Gastroesophageal sphincter (tissue), 3 donors: ENCODE measurements at regions not wholly inside any gene's neighbourhood (a gene's known extent, or its start where the extent isn't known, plus 50 kb on each side); places are given as distances from the start of the nearest gene placed in this dataset.

ENCODE experiments used
- EP300 ChIP-seq: sonication (generic); formaldehyde crosslinking; IDR thresholded peaks from one replicate; pipeline ENCODE4 v1.6.1; 2017; ENCODE audit warnings: antibody characterized with exemption, mild to moderate bottlenecking
- POLR2A ChIP-seq, 2 donors: fragments of 450-650 bp; IDR thresholded peaks; one replicate each; pipeline ENCODE4 v1.6.1; 2017; ENCODE audit warnings: antibody characterized with exemption in 2 of 2, mild to moderate bottlenecking in 2 of 2, moderate library complexity in 1 of 2
- TF ChIP-seq, protein P1 (sequence below), 4 experiments: fragments of 200-600 bp in 2 of 4; fragments of 450-650 bp in 2 of 4; sonication (generic) in 1 of 4; IDR thresholded peaks; one replicate each; pipeline ENCODE4 v1.5.1; 2017 to 2019; ENCODE audit warnings: antibody characterized with exemption in 4 of 4, mild to moderate bottlenecking in 2 of 4, moderate library complexity in 2 of 4

- TF ChIP-seq, protein P1, sequence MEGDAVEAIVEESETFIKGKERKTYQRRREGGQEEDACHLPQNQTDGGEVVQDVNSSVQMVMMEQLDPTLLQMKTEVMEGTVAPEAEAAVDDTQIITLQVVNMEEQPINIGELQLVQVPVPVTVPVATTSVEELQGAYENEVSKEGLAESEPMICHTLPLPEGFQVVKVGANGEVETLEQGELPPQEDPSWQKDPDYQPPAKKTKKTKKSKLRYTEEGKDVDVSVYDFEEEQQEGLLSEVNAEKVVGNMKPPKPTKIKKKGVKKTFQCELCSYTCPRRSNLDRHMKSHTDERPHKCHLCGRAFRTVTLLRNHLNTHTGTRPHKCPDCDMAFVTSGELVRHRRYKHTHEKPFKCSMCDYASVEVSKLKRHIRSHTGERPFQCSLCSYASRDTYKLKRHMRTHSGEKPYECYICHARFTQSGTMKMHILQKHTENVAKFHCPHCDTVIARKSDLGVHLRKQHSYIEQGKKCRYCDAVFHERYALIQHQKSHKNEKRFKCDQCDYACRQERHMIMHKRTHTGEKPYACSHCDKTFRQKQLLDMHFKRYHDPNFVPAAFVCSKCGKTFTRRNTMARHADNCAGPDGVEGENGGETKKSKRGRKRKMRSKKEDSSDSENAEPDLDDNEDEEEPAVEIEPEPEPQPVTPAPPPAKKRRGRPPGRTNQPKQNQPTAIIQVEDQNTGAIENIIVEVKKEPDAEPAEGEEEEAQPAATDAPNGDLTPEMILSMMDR (IDR thresholded peaks at IDR 0.05): no peak
- no peak for TF ChIP-seq EP300
- TF ChIP-seq POLR2A (IDR thresholded peaks at IDR 0.05): no peak
Observed at GRCh38 chr4:114184901-114185300, 205.5 kb upstream of the ARSJ start.
